ENCODE measurements at regions not wholly inside any gene's neighbourhood (a gene's known extent, or its start where the extent isn't known, plus 50 kb on each side); places are given as distances from the start of the nearest gene placed in this dataset.
"Not testable (repeated sequence)": the region's sequence is repeated elsewhere in the genome, so short reads cannot be mapped to it uniquely, and the experiment has no call there.

DNA sequence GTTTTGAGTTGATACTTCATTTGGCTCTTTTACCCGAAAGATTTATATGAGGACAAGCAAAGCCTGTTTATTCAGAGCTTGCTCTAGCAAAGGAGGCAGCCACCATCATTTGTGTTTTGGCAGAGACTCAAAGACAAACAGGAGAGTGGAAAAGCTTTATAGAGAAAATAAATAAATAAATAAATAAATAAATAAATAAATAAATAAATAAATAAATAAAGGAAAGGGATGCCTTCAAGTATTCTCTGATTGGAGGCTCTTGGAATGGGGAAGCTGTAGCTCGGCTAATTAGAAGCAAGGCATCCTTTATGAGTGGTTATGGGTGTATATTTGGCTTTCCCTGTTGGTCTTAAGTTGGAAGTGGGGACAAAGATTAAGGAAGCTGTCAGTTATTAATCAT lies 229.8 kb downstream of the RASSF9 start:
- no peak for TF ChIP-seq TAF1 (IDR thresholded peaks at IDR 0.05; ENCODE audit: borderline replicate concordance, low read depth, low read length)
- TF ChIP-seq POLR2AphosphoS5 (IDR thresholded peaks at IDR 0.05; ENCODE audit: low read depth, low read length), result no peak
- no peak for TF ChIP-seq POLR2A (IDR thresholded peaks at IDR 0.05; ENCODE audit: low read depth, low read length)
- no peak for FAIRE-seq

DNA sequence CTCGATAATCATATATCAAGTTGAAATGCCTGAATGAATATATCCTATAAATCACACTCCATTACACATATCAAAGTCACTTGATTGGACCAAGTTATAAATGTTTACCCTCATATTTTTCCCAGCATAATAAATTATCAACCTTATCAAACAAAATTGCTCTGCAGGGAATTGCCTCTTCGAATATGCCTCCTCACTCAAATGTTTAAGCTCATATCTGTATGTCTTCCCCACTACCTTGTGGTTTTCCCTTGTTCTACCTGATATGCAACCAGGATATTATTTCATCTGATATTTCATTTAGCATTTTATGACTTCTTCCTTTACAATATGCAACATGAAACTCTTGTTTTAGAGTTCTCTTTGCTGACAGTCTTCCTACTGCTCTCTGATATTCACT lies 226.4 kb downstream of the RASSF9 start:
- no peak for FAIRE-seq
- TF ChIP-seq POLR2AphosphoS5 (IDR thresholded peaks at IDR 0.05; ENCODE audit: low read depth, low read length) (no peak), POLR2A (IDR thresholded peaks at IDR 0.05; ENCODE audit: low read depth, low read length) (no peak), TAF1 (IDR thresholded peaks at IDR 0.05; ENCODE audit: borderline replicate concordance, low read depth, low read length) (no peak)
- no peak for DNase-seq (ENCODE audit: insufficient read length)

More for the DNA sequence above, 229.8 kb downstream of the RASSF9 start:
- DNase-seq (ENCODE audit: insufficient read length), result no peak

DNA sequence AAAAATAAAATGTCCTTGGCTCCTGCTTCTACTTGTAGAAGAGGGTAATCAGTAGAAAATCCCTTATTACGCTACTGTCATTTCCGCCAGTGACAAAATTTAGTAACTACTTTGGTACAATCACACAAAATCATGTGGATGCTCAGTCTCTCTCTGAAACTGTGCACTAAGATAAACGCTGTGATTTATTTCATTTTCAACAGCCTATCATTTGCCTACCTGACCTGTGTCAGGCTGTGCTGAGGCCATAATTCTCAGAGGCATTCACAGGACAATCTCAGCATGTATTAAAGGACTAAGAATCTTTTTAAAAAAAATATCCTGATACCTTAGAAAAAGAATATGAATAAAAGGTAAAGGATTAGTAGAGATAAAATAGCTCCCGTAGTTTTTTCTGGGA lies 226.0 kb downstream of the RASSF9 start:
- no peak for DNase-seq (ENCODE audit: insufficient read length)
- TF ChIP-seq POLR2AphosphoS5 (IDR thresholded peaks at IDR 0.05; ENCODE audit: low read depth, low read length), result no peak
- no peak for TF ChIP-seq POLR2A (IDR thresholded peaks at IDR 0.05; ENCODE audit: low read depth, low read length)
- TF ChIP-seq TAF1 (IDR thresholded peaks at IDR 0.05; ENCODE audit: borderline replicate concordance, low read depth, low read length), result no peak
- no peak for FAIRE-seq

DNA sequence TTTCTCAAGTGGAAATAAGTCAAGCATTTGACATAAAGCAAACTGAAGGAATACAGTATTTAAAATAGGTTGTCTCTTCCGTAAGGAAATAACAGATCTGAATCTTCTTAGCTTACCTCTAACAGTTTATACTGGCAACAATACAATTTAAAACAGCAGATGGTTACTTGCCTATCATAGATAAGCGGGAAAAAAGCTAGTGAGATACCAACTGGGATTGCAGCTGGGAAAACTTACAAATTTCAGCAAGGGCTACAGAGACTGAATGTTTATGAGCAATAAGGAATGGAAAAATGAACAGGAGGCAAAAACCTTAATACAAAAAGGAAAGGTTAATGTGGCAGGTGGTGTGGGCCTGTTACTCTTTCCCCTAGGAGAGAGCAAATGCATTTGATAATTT lies 220.0 kb downstream of the RASSF9 start:
- DNase-seq (ENCODE audit: insufficient read length) (no peak), FAIRE-seq (no peak)
- no peak for TF ChIP-seq POLR2A (IDR thresholded peaks at IDR 0.05; ENCODE audit: low read depth, low read length)
- no peak for TF ChIP-seq TAF1 (IDR thresholded peaks at IDR 0.05; ENCODE audit: borderline replicate concordance, low read depth, low read length)
- TF ChIP-seq POLR2AphosphoS5 (IDR thresholded peaks at IDR 0.05; ENCODE audit: low read depth, low read length), result no peak

DNA sequence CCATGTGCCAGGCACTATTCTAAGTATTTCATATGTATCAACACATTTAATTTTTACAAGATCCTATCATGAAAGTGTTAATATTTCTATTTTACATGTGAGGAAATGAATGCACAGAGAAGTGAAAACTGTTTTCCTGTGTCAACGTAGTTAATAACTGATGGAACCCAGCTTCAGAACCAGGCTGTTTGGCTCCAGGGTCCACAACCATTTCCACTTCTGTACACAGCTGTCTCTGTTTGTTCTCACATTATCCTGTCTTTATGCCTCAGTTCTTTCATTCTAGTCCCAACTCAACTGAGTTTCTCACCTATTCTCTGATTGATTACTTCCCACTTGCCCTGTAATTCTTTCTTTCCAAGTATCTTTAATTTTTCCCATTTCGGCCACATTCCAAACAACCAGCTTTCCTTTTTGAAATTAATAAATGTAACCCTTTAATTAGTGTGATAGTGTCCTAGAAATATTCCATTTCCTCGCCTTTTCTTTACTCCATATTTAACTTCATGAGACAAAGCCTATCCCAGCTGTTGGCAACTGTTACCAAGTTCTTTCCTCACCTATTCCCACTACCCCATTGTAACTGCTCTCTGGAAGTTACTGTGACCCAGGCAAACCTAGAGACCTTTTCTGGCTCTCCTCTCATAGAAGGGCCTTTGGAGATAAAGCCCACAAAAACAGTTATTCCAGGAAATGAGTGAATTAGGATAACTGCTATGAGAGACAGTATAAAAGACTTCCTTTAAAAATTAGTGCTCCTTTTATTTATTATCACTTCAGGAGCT lies 218.7 kb downstream of the RASSF9 start:
- no peak for DNase-seq (ENCODE audit: insufficient read length)
- TF ChIP-seq TAF1 (IDR thresholded peaks at IDR 0.05; ENCODE audit: borderline replicate concordance, low read depth, low read length) (no peak), POLR2AphosphoS5 (IDR thresholded peaks at IDR 0.05; ENCODE audit: low read depth, low read length) (no peak), POLR2A (IDR thresholded peaks at IDR 0.05; ENCODE audit: low read depth, low read length) (no peak)
- FAIRE-seq, result no peak

DNA sequence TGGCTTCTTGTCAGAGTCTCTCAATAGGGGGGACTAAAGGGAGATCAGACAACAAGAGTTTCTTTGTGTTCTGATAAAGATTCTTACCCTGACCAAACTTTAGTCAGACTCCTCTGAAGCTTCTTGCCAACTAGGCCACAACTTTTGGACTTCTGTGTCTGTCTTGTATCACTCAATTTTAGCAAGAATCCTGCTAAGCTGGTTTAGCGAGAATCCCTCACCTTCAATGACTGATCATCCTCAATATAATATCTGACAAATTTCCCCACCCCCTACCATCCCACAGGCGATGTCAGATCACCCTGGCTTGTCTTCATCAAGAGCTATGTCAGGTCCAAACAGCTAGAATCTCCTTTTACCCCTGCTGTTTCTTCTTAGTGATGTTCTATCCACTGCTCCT lies 215.2 kb downstream of the RASSF9 start:
- TF ChIP-seq TAF1 (IDR thresholded peaks at IDR 0.05; ENCODE audit: borderline replicate concordance, low read depth, low read length), result no peak
- no peak for TF ChIP-seq POLR2A (IDR thresholded peaks at IDR 0.05; ENCODE audit: low read depth, low read length)
- FAIRE-seq (no peak), DNase-seq (ENCODE audit: insufficient read length) (no peak)

DNA sequence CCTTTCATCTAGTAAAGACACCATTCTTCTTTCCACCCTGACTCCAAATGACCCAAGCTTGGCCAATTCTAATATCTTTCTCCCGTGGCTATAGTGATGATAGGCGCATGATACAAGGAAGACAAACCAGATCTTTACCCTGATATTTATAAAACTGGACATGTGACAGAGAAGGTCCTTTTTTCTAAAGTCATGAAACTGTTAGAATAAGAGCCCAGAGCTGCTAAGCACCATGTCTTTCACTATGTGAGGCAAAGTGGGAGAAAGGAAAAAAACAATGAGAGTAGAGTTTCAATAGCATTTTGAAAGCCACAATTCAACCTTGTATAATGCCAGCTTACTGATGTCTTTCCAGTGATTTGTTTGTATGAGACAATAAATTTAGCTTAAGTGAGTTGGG lies 212.4 kb downstream of the RASSF9 start:
- FAIRE-seq, result no peak
- no peak for TF ChIP-seq POLR2AphosphoS5 (IDR thresholded peaks at IDR 0.05; ENCODE audit: low read depth, low read length)
- TF ChIP-seq TAF1 (IDR thresholded peaks at IDR 0.05; ENCODE audit: borderline replicate concordance, low read depth, low read length), result no peak
- TF ChIP-seq POLR2A (IDR thresholded peaks at IDR 0.05; ENCODE audit: low read depth, low read length), result no peak
- DNase-seq (ENCODE audit: insufficient read length), result no peak

DNA sequence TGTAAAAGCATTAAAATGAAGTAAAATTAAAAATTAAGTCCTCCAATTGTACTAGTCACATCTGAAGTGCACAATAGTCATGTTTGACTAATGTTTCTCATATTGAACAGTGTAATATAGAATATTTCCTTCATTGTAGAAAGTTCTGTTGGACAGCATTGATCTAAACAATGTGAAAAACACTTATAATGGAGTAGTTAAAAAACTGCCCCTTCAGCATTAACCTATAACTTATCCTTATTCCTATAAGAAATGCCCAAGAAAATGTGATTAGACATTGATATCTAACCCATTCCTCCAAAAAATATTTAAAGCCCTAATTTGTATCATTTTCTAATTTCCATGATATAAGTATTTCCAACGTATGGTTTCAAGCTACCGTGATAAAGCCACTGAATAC lies 210.7 kb downstream of the RASSF9 start:
- TF ChIP-seq POLR2A (IDR thresholded peaks at IDR 0.05; ENCODE audit: low read depth, low read length) (no peak), POLR2AphosphoS5 (IDR thresholded peaks at IDR 0.05; ENCODE audit: low read depth, low read length) (no peak), TAF1 (IDR thresholded peaks at IDR 0.05; ENCODE audit: borderline replicate concordance, low read depth, low read length) (no peak)
- DNase-seq (ENCODE audit: insufficient read length), result no peak
- no peak for FAIRE-seq

DNA sequence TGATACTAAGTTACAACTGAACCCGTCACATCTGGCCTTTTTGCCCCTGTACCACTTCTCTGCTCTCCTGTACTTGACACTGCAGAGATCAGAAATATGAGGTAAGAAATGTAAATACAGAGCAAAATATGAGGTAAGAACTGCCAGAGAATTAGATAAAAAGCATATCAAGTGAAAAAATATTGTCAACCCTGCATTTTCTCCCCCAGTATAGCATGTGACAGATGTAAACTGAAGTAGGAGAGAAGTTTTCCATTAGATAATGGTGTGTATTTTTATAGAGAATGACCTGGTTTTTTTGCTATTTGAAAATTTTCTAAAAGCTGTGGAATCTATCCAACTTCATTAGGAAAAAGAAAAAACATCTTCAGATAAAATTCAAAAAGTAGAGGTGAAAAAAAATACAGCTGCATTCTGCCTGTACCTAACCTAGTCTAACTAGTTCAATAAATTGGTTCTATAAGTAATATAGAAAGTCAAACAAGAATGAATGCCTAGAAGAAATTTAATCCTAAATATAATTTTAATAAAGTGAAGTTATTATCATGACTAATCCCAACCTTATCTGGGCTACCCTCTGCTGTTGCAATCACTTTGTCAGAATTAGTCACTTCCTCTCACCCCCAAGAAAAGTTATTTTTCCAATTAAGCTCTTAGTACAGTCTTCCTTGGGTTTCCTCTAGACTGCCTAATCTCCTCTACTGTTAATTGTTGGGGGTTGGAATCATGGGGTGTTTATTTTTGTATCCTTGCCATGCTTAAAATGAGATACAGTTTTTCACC lies 210.0 kb downstream of the RASSF9 start:
- FAIRE-seq (no peak), DNase-seq (ENCODE audit: insufficient read length) (no peak)
- TF ChIP-seq POLR2AphosphoS5 (IDR thresholded peaks at IDR 0.05; ENCODE audit: low read depth, low read length) (no peak), TAF1 (IDR thresholded peaks at IDR 0.05; ENCODE audit: borderline replicate concordance, low read depth, low read length) (no peak)

DNA sequence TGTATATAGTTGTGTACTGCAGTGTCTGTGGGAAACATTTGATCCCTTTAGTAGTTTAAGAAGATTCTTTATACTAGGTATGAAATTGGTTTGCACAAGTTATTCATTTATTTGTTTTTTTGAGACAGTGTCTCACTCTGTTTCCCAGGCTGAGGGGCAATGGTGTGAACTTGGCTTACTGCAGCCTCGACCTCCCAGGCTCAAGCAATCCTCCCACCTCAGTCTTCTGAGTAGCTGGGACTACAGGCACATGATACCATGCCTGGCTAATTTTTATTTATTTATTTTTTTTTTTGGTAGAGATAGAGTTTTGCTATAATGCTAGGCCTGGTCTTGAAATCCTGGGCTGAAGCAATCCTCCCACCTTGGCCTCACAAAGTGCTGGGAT lies 209.4 kb downstream of the RASSF9 start:
- FAIRE-seq, result no peak

DNA sequence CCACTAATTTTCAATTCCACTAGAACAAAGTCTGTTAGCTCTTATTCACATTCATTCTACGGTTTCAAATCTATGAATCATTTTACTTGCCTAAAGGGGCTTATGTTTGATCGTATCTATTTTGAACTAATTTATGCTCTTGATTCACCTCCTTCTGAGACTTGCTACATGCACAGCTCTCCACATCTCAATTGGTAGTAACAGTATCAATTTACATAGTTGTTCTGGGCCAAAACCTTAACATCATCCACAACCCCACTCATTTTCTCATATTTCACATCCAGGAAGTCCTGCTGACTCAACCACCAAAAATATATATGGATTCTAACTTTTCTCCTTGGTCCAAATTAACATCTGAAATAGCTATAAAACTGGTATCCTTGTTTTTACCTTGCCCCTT lies 208.6 kb downstream of the RASSF9 start:
- no peak for TF ChIP-seq TAF1 (IDR thresholded peaks at IDR 0.05; ENCODE audit: borderline replicate concordance, low read depth, low read length)
- no peak for TF ChIP-seq POLR2A (IDR thresholded peaks at IDR 0.05; ENCODE audit: low read depth, low read length)
- no peak for TF ChIP-seq POLR2AphosphoS5 (IDR thresholded peaks at IDR 0.05; ENCODE audit: low read depth, low read length)
- DNase-seq (ENCODE audit: insufficient read length), result no peak
- FAIRE-seq, result no peak

More for the DNA sequence above, 209.4 kb downstream of the RASSF9 start:
- no peak for DNase-seq (ENCODE audit: insufficient read length)
- TF ChIP-seq POLR2AphosphoS5 (IDR thresholded peaks at IDR 0.05; ENCODE audit: low read depth, low read length), result no peak
- no peak for TF ChIP-seq POLR2A (IDR thresholded peaks at IDR 0.05; ENCODE audit: low read depth, low read length)
- no peak for TF ChIP-seq TAF1 (IDR thresholded peaks at IDR 0.05; ENCODE audit: borderline replicate concordance, low read depth, low read length)

DNA sequence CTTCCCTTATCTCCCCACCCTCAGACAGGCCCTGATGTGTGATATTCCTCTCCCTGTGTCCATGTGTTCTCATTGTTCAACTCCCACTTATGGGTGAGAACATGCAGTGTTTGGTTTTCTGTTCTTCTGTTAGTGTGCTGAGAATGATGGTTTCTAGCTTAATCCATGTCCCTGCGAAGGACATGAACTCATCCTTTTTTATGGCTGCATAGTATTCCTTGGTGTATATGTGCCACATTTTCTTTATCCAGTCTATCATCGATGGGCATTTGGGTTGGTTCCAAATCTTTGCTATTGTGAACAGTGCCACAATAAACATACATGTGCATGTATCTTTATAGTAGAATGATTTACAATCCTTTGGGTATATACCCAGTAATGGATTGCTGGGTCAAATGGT lies 207.6 kb downstream of the RASSF9 start:
- FAIRE-seq; DNase-seq (ENCODE audit: insufficient read length): not testable (repeated sequence)

All from GM12892 (cell line).